Esophagus muscularis mucosa (tissue), 4 donors: ENCODE measurements at regions not wholly inside any gene's neighbourhood (a gene's known extent, or its start where the extent isn't known, plus 50 kb on each side); places are given as distances from the start of the nearest gene placed in this dataset.

Experiments used
- DNase-seq: peaks from one replicate; pipeline ENCODE4 v3.0.0-alpha.2; 2017; ENCODE audit errors: extremely low spot score
- H3K27ac ChIP-seq, 4 donors: fragments of 200-600 bp; sonication (generic); replicated peaks in 1 of 4; 1 replicate in 3 of 4; 2 replicates in 1 of 4; pipeline ENCODE4 v1.5.1; 2016 to 2019; ENCODE audit warnings: mild to moderate bottlenecking in 1 of 4
- H3K27me3 ChIP-seq, 4 donors: fragments of 200-600 bp; sonication (generic); one replicate each; pipeline versions ENCODE4 v1.5.1 to v1.6.0; 2016 to 2019
- H3K36me3 ChIP-seq, 4 donors: fragments of 200-600 bp; sonication (generic); one replicate each; pipeline ENCODE4 v1.5.1; 2016 to 2019
- H3K4me1 ChIP-seq, 4 donors: fragments of 200-600 bp; sonication (generic); one replicate each; pipeline ENCODE4 v1.5.1; 2016 to 2019
- H3K4me3 ChIP-seq, 4 donors: fragments of 200-600 bp; sonication (generic); 1 replicate in 2 of 4; 2 replicates in 2 of 4; pipeline ENCODE4 v1.5.1; 2016 to 2019; ENCODE audit warnings: mild to moderate bottlenecking in 4 of 4, moderate library complexity in 1 of 4
- H3K9me3 ChIP-seq, 4 donors: fragments of 200-600 bp; sonication (generic); 1 replicate in 3 of 4; 2 replicates in 1 of 4; pipeline ENCODE4 v1.5.1; 2016 to 2019
- EP300 ChIP-seq: sonication (generic); formaldehyde crosslinking; IDR thresholded peaks from one replicate; pipeline ENCODE4 v1.6.1; 2017; ENCODE audit warnings: antibody characterized with exemption
- POLR2A ChIP-seq: fragments of 450-650 bp; IDR thresholded peaks from one replicate; pipeline ENCODE4 v1.6.1; 2017; ENCODE audit warnings: antibody characterized with exemption, moderate library complexity, mild to moderate bottlenecking, low read depth
- POLR2AphosphoS5 ChIP-seq, 2 donors: sonication (generic); formaldehyde crosslinking; IDR thresholded peaks; one replicate each; pipeline ENCODE4 v1.6.1; 2017; ENCODE audit warnings: antibody characterized with exemption in 2 of 2
- WGBS: methylation state at CpG from one replicate; pipeline ENCODE4 v1.1.5; 2018; 5-methylcytosine and 5-hydroxymethylcytosine counted together
- intact Hi-C: fragments of 100-400 bp; cut with DNase I; formaldehyde crosslinking; loops from one replicate; pipeline ENCODE4 v1.15.1; 2023
- TF ChIP-seq, protein P1 (sequence below), 3 experiments: fragments of 200-600 bp in 2 of 3; fragments of 450-650 bp in 1 of 3; sonication (generic) in 2 of 3; IDR thresholded peaks; one replicate each; pipeline ENCODE4 v1.5.1; 2017 to 2019; ENCODE audit warnings: antibody characterized with exemption in 3 of 3, mild to moderate bottlenecking in 2 of 3, moderate library complexity in 1 of 3

DNA sequence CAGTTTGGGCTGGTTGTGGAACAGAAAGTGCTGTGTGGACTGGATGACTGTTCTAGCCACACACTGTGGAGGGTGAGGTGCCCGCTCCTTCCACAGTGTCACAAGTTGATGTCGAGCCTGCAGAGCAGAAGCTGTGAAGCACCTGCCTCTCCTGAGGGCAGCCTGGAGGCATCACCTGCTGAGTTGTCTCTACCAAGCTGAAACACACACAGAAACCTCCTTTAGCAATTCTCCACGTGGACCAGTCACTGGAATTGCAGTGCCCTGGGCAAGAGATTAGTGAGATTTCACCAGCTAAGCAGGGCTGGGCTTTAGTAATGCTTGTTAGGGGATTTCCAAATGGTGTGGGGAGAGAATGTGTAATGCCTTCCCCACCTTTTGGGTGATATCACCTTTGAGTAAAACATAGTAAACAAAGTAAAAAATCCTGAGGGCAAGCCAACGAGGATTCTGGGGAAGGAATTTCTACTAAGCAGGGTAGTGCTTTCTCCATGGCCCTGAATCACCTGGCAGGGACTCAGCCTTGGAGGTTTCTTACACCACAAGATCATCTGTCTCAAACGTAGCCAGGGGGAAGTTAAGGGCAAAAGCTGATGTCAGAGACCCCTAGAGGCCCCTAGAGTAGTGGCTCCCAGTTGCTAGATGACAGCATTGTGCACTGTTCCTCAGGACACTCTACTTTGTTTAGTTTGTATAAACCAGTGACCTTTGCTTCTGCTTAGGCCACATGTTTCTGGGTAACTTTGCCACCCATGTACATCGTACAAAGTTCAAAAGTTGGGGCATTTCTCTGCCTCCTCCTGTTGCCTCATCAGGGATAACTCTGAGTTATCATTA is 233.1 kb upstream of the IGFBP3 start:
- WGBS, result 39% methylated on average over 4 of the region's 6 CpGs
- no peak for DNase-seq
- H3K36me3 ChIP-seq, result no peaks in the 10 kb centered on the region
- no peak overlapping the region for H3K27ac ChIP-seq
- no peaks in the 10 kb centered on the region for H3K9me3 ChIP-seq
- intact Hi-C loops, result no loop called here
- TF ChIP-seq POLR2AphosphoS5 (IDR thresholded peaks at IDR 0.05) (no peak), POLR2A (no peak), EP300 (no peak)
- TF ChIP-seq, protein P1, sequence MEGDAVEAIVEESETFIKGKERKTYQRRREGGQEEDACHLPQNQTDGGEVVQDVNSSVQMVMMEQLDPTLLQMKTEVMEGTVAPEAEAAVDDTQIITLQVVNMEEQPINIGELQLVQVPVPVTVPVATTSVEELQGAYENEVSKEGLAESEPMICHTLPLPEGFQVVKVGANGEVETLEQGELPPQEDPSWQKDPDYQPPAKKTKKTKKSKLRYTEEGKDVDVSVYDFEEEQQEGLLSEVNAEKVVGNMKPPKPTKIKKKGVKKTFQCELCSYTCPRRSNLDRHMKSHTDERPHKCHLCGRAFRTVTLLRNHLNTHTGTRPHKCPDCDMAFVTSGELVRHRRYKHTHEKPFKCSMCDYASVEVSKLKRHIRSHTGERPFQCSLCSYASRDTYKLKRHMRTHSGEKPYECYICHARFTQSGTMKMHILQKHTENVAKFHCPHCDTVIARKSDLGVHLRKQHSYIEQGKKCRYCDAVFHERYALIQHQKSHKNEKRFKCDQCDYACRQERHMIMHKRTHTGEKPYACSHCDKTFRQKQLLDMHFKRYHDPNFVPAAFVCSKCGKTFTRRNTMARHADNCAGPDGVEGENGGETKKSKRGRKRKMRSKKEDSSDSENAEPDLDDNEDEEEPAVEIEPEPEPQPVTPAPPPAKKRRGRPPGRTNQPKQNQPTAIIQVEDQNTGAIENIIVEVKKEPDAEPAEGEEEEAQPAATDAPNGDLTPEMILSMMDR (IDR thresholded peaks at IDR 0.05), result no peak
- H3K27me3 ChIP-seq, result no peaks in the 10 kb centered on the region
- H3K4me1 ChIP-seq, result no peaks in the 10 kb centered on the region
- H3K4me3 ChIP-seq, result no peak overlapping the region

DNA sequence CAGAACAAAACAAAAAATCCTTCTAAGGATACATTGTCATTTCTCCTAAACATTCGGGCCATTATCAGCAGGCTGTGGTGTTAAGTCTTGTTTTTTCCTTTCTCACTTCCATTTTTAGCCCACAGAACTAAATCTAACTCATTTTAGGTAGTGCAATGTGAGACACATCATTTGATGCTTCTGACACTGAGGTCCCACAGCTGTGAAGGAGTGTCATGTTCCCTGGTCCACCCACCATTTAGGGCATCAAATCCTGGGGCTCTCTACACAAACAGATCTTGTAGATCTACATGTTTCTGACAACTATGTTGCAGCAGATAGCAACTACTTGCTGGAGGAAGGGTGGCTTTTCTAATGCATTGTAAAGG is 232.5 kb upstream of the IGFBP3 start:
- H3K27ac ChIP-seq, result no peak overlapping the region
- 63% methylated on average over 1 of the region's 1 CpG for WGBS
- H3K9me3 ChIP-seq, result no peaks in the 10 kb centered on the region
- no peaks in the 10 kb centered on the region for H3K4me1 ChIP-seq
- DNase-seq, result peak; percentile 64
- TF ChIP-seq EP300 (no peak), POLR2A (no peak), POLR2AphosphoS5 (IDR thresholded peaks at IDR 0.05) (no peak)
- TF ChIP-seq, protein P1 (IDR thresholded peaks at IDR 0.05), result no peak
- no peaks in the 10 kb centered on the region for H3K27me3 ChIP-seq
- H3K4me3 ChIP-seq, result no peak overlapping the region
- no peaks in the 10 kb centered on the region for H3K36me3 ChIP-seq
- intact Hi-C loops, result no loop called here

DNA sequence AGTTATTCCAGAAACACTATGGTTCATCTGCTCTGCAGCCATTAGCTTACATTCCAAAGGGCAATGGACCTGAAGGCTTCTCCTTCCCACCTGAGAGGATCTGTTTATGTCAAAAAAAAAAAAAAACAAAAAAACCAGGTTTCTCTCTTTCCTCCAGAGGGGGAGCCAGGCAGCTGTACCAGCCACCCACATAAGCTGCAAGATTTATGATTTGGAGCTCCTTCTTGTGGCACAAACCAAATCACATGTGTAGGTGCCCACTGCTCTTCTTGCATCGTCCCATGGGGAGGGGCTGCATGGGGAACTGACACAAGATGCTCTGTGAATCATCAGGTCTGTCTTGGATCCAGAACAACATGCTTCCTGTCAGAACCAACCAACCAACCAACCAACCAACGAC is 231.6 kb upstream of the IGFBP3 start:
- H3K4me3 ChIP-seq, result no peak overlapping the region
- intact Hi-C loops, result no loop called here
- TF ChIP-seq POLR2AphosphoS5 (IDR thresholded peaks at IDR 0.05) (no peak), EP300 (no peak), POLR2A (no peak)
- 74% methylated on average over 2 of the region's 2 CpGs for WGBS
- H3K27ac ChIP-seq, result no peak overlapping the region
- H3K36me3 ChIP-seq, result no peaks in the 10 kb centered on the region
- no peak for DNase-seq
- H3K4me1 ChIP-seq, result no peaks in the 10 kb centered on the region
- no peaks in the 10 kb centered on the region for H3K27me3 ChIP-seq
- H3K9me3 ChIP-seq, result no peaks in the 10 kb centered on the region

DNA sequence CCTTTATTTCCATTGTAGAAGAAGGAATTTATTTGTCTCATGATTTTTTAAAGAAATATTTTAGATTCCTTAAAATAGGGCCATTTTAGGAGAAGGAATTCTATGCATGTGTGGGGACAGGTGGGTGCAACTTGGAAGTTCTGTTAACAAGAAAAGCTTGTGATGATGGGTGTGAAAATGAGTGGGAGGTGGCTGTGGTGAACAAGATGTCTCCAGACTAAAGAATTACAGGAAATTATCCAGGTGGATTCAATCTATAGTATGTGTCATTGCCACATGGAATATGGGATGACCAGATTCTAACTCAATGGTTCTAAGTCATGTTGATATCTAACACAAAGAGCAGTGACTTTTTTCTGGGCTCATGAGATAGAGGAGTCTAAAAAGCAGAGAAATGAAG is 229.6 kb upstream of the IGFBP3 start:
- no peak for DNase-seq
- H3K9me3 ChIP-seq, result no peaks in the 10 kb centered on the region
- H3K4me3 ChIP-seq, result no peak overlapping the region
- TF ChIP-seq POLR2A (no peak), POLR2AphosphoS5 (IDR thresholded peaks at IDR 0.05) (no peak), EP300 (no peak)
- TF ChIP-seq, protein P1 (IDR thresholded peaks at IDR 0.05), result no peak
- H3K36me3 ChIP-seq, result no peaks in the 10 kb centered on the region
- H3K4me1 ChIP-seq, result peaks cover 5 to 16% (median 11%) of the 10 kb centered on the region in 4 donors
- intact Hi-C loops, result no loop called here
- H3K27me3 ChIP-seq, result no peaks in the 10 kb centered on the region
- H3K27ac ChIP-seq, result no peak overlapping the region

DNA sequence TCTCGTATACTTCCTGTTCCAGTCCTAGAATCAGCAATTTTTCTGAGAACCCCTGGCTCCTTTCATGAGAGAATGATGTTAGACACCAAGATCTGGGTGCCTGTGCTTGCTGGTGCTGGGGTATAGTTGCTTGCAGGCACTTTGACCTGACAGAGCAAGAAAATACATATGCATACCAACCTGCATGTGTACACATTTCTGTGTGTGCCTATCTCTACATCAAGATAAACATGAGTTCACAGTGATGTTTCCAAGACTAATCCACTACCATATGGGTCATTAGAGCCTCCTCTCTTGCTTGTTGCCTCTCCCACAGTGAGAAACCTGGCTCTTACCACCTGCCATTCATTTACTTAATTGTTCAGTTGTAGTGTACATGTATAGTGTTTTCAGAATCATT is 229.1 kb upstream of the IGFBP3 start:
- TF ChIP-seq EP300 (no peak), POLR2AphosphoS5 (IDR thresholded peaks at IDR 0.05) (no peak), POLR2A (no peak)
- TF ChIP-seq, protein P1 (IDR thresholded peaks at IDR 0.05), result no peak
- WGBS, result 82% methylated on average over 1 of the region's 1 CpG
- DNase-seq, result no peak
- intact Hi-C loops, result no loop called here
- Histone ChIP-seq H3K4me1 (peaks cover 8 to 21% (median 17%) of the 10 kb centered on the region in 4 donors), H3K4me3 (no peak overlapping the region), H3K27ac (no peak overlapping the region), H3K27me3 (no peaks in the 10 kb centered on the region), H3K36me3 (no peaks in the 10 kb centered on the region), H3K9me3 (no peaks in the 10 kb centered on the region)
